GM18861 (cell line): ENCODE measurements at regions not wholly inside any gene's neighbourhood (a gene's known extent, or its start where the extent isn't known, plus 50 kb on each side); places are given as distances from the start of the nearest gene placed in this dataset.
"Not testable (repeated sequence)": the region's sequence is repeated elsewhere in the genome, so short reads cannot be mapped to it uniquely, and the experiment has no call there.

Source experiments
- ATAC-seq: cut with Tn5 transposase; IDR thresholded peaks from one replicate; pipeline ENCODE4 v1.9.1; 2021; ENCODE audit not compliant: unreplicated experiment

GRCh38 chr9:94183240-94183999 lies 75.7 kb upstream of the ZNF169 start:
- no peak for ATAC-seq

- no peak for ATAC-seq
These were observed 70.9 kb upstream of the ZNF169 start for GRCh38 chr9:94188246-94188645.

- not testable (repeated sequence) for ATAC-seq
These were observed 67.4 kb upstream of the ZNF169 start for GRCh38 chr9:94191706-94192105.

GRCh38 chr9:94198414-94198813 lies 60.7 kb upstream of the ZNF169 start:
- ATAC-seq = no peak

- ATAC-seq = no peak
These were observed 59.3 kb upstream of the ZNF169 start for GRCh38 chr9:94199776-94200175.

GRCh38 chr9:94204174-94204573 lies 54.9 kb upstream of the ZNF169 start:
- ATAC-seq = no peak

GRCh38 chr9:94207781-94208180 lies 51.3 kb upstream of the ZNF169 start:
- no peak for ATAC-seq
